22Rv1 (cell line): ENCODE measurements at regions not wholly inside any gene's neighbourhood (a gene's known extent, or its start where the extent isn't known, plus 50 kb on each side); places are given as distances from the start of the nearest gene placed in this dataset.

Experiments used
- ZFX ChIP-seq: fragments of 450-650 bp; IDR thresholded peaks from 2 replicates; pipeline ENCODE4 v1.6.1; 2017; ENCODE audit warnings: antibody characterized with exemption, borderline replicate concordance
- TF ChIP-seq, protein P1 (sequence below): fragments of 450-650 bp; IDR thresholded peaks from 2 replicates; pipeline ENCODE4 v1.5.1; 2017; ENCODE audit warnings: mild to moderate bottlenecking

DNA sequence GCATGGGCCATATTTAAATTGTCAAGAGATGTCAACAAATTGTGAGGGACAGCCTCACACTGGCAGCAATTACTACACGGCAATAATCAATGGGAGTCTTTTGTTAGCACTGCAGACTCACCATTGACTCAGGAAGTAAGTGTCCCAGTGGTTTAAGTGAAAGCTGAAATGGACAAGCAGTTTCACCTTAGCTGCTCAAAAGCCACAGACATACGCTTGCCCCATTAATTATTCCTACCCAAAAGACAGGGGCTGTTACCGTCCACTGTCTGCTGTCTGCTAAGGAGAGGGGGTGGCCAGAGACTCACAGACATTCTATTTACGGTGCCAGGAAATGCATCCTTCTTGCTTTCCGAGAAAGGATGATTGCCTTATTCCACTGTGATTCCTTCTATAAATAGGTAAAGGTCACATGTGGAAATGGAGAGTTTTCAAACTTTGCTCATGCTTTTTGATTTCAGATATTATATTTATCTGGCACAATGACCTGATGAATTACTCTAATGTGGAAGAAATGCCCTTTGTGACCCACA lies 309.7 kb upstream of the NFE2L3 start:
- TF ChIP-seq, protein P1, sequence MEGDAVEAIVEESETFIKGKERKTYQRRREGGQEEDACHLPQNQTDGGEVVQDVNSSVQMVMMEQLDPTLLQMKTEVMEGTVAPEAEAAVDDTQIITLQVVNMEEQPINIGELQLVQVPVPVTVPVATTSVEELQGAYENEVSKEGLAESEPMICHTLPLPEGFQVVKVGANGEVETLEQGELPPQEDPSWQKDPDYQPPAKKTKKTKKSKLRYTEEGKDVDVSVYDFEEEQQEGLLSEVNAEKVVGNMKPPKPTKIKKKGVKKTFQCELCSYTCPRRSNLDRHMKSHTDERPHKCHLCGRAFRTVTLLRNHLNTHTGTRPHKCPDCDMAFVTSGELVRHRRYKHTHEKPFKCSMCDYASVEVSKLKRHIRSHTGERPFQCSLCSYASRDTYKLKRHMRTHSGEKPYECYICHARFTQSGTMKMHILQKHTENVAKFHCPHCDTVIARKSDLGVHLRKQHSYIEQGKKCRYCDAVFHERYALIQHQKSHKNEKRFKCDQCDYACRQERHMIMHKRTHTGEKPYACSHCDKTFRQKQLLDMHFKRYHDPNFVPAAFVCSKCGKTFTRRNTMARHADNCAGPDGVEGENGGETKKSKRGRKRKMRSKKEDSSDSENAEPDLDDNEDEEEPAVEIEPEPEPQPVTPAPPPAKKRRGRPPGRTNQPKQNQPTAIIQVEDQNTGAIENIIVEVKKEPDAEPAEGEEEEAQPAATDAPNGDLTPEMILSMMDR, result no peak
- TF ChIP-seq ZFX, result no peak
